GM18870 (cell line): ENCODE measurements at regions not wholly inside any gene's neighbourhood (a gene's known extent, or its start where the extent isn't known, plus 50 kb on each side); places are given as distances from the start of the nearest gene placed in this dataset.

ENCODE experiments used
- ATAC-seq: cut with Tn5 transposase; IDR thresholded peaks from one replicate; pipeline ENCODE4 v1.9.1; 2021; ENCODE audit warnings: moderate library complexity; ENCODE audit not compliant: unreplicated experiment

DNA sequence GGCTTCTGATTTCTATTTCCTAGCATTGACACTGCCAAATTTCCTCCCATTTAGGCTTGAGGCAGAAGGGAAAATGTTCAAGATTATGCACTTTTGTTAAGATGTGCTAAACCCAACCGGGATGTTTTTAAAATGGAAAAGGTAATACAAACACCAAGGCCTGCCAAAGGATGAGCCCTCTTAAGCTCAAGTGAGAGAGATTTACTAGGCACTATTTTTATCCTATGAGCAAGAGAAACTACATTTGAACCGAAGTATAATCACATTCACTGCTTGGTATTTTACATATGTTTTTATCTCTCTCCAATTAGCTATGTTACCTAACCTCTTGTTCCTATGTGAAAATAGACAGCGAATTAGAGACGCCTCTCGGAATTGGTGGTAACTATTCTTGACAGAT lies 295.8 kb downstream of the GABRB3 start:
- no peak for ATAC-seq

DNA sequence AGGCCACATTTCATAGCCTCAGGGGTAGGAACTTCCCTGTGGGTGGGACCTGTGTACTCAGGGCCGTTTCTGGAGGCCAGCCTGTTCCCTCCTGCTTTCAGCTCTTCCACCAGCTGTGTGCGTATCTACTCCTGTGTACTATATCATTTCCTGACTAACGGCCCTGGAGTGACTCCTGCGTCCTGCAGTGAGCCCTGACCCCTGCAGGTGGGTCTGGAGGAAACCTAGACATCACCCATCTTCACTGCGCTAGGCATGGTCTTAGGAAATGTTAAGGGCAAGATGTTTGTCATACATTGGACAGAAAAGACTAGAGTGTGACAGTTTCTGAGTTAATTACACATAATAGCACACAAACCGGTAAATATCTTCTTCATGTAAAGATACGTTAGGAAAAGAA lies 297.3 kb downstream of the GABRB3 start:
- no peak for ATAC-seq

DNA sequence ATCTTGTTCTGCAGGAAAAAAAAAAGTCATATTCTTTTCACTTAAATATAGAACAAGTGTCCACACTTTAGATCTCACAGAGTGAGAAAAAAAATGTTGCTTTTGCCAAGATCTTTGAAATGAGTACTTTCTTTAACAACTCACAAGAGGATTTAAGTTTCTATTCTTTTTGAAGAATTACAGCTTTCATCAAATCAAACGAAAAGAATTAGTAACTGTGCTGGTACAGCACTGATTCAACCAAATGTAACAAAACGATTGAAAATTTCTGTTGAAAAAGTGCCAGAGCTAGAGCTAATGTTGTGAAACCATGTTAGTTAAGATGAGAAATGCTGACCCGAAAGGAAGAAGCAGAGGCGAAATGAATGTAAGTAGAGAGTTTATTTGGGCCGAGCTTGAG lies 300.2 kb downstream of the GABRB3 start:
- ATAC-seq, result no peak

DNA sequence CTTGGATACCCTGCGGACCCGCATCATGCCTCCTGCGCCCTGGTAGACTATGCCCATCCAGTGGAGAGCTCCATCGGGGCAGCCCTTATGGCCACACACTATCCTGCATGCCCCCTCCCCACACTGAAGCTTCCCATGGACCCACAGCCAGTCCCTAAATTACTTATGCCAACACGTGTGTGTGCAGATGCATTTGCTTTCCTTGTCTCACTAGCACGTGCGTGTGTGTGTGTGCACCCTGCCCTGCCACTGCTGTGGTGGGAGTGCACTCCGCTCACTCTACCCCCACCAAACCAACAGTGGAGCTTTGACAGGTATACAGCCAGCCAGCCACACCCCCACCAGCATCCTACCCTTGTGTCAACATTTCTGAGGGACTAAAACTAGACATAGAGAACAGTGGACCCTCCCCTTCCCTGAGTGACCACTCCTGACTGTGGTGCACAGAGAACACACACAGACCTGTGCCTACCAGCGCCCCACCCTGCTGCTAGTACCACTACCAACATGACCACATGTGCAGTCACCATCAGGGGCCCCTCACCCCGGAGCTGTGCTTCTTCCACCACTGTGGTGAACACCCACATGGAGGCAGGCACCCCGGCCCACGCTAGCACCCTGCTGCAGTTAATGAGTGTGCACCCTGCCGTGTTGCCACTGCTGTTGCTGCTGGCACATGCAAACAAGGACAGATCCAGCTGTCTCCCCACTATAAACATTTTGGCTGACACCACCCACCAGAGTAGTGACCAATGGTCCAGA lies 310.8 kb downstream of the GABRB3 start:
- ATAC-seq, result no peak

DNA sequence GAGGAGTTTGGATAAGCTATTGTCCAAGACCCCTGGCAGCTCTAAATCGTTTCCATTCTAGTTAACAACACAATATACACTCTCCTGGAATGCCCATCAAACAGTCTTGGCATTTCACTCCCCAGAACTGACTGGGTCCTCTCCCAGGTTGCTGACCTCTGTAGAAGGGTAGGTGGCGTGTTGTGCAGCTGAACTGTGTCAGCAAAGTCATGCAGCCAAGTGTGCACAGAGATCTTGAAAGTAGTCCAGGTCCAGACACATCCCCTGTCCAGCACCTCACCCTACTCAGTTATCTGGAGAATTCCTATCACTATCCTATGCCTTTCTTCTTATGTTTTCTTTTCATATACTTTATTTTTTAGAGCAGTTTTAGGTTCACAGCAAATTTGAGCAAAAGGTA lies 312.7 kb downstream of the GABRB3 start:
- no peak for ATAC-seq

DNA sequence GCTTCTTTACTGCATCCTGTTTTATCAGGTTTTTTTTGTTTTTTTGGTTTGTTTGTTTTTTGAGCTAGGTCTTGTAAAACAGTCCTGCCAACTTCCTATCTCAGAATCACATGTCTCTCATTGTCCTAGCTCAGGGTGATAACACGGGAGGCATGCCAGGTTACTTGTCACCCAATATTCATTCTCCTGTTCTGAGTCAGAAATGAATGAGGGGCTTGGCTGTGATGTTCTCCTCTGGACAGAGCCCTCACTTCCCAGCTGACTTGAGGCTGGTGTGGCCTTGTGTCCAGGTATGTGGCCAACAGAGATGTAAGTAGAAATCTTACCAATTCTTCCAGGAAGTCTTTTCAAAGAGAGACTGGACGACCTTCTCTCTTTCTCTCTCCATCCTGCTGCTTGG lies 317.0 kb downstream of the GABRB3 start:
- no peak for ATAC-seq

DNA sequence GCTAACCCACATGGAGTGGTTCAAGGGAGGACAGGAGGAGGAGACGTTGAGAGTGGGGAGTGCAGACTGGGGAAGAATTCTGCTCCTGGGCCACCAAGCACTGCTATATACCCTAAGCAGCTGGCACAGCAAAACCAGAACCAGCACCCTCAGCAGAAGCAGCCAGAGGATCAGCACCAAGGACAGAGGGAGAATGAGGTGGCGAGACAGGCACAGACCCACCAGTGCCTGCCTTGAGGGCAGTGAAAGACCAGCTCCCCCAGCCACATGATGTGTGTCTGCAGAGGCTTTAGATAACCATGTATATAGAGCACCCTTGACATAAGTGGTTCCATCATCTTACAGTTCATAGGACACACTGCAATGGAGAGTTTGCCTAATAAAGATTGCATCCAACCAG lies 319.0 kb downstream of the GABRB3 start:
- no peak for ATAC-seq

DNA sequence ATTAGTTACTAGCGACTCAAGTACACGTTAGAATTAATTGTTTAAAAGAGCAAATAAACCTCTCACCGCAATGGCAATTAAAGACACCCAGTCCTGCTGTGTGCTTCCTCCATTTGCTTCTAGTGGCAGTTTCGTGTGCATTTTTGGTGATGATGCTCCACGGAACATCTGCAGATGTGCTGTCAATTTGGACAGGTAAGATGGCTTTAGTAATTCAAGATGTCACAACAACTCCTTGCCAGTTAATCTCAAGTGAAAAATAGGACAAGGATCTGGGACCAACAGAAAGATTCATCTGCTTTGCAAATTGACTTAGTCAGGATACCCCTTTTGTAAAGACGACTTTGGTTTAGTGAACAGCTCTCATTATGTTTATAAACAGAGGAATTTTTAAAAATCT lies 320.9 kb downstream of the GABRB3 start:
- ATAC-seq, result no peak

DNA sequence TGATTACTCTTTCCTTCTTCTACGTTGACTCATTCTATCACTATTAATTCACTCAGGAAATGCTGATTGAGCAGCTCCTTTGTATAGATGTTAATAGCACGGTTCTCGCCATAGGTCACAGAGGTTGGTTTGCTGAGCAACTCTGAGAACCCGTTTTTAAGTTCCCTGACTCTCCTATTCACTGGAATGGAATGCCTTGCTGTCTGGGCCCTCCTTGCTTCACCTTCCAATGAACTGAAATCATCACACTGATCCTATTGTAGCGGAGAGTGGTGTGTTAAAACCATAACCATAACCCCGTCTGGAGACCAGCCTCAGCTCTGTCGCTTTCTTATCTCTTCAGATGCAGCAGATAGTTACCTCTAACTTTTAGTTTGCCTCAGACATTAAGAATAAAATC lies 323.6 kb downstream of the GABRB3 start:
- no peak for ATAC-seq

DNA sequence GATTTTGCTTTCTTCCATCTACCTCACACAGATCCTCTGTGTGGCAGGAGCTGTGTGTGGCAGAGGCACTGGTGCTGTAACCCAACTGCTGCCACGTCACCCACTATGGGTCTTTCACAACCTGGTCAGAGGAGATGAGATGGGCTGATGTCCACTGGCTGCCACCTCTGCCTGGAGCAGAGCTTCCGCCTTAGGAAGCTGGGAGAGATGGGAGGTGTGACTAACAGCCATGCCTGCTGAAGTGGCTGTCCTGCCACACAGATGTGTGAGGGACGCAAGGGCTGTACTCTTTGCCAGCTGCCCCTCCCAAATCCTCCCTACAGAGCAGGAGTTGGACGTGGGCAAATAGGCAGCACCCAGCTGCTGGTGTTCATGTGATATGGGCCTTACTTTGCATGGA lies 329.5 kb downstream of the GABRB3 start:
- no peak for ATAC-seq

DNA sequence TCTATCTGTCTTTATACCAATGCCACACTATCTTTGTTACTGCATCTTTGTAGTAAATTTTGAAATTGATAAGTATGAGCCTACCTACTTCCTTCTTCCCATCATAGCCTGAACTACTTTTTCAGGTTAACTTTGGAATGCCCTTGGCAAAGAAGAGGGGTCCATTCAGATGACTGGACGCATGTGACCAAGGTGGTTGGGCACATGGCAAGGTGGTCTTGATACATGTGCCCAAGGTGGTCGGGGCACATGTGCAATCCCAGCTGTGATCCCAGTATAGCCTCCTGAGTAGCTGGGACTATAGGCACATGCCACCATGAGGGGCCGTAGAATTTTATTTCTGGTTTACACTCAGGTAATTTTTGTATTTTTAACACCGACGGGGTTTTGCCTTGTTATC lies 330.2 kb downstream of the GABRB3 start:
- ATAC-seq, result no peak

DNA sequence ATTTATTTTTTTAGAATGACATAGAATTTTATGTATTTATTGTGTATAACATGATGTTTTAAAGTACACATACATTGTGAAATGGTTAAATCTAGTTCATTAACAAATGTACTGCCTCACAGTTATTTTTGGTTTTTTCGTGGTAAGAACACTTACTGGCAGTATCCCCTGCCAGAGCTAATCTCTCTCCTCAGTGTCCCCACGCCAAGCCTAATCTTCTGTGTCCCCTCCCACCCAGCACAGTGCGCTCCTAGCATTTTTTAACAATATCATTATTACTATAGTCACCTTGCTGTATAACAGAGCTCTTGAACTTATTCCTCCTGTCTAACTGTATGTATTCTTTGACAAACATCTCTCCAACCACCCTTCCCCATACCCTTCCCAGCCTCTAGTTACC lies 333.2 kb downstream of the GABRB3 start:
- no peak for ATAC-seq

DNA sequence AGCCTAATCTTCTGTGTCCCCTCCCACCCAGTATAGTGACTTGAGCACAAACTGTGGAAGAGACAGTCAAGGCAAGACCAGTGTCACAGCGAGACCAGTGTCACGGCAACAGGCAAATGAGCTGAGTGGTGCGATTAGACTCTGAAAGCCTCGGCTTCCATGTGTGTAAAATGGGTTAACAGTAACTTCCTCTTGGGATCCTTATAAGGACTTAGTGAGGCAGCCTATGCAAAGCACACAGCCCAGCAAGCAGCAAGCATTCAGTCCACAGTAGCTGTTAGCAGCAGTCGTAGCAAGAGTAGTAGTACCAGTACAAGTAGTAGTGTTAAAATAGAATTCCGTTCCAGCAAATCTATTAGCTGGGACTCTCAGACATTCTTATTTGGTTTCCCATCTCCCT lies 334.1 kb downstream of the GABRB3 start:
- ATAC-seq, result no peak

DNA sequence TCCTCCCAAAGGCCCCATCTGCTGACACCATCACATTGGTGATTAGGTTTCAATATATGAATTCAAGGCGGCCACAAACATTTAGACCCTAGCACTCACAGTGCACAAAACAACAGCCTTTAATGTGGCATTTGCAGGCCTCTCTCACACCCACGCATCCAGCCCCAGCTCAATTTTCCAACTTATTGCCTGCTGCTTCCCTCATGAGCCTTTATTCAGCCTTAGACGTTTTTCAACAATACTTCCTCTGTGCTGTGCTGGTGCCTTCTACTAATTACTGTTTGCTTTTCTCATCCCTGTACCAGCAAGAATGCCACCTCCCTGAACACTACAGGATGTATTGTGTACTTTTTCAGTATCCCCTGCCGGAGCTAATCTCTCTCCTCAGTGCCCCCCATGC lies 334.6 kb downstream of the GABRB3 start:
- ATAC-seq, result no peak

DNA sequence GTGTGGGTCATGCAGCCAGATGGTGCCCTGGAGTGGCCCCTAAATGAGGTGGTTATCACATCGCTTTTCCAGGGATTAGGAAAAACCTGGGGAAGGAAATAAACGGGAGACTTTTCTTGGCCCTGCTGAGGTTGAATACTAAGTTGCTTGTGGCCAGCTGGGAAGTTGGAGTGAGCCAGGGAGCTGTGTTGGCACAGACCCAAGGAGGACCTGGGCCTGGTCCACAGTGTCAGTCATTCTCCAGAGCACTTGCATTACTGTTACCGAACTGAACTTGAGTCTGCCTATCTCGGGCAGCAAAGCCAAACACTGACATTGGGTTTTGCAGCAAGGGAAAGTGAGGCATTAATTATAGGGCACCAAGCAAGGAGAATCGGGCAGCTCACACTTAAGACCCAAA lies 339.0 kb downstream of the GABRB3 start:
- no peak for ATAC-seq

DNA sequence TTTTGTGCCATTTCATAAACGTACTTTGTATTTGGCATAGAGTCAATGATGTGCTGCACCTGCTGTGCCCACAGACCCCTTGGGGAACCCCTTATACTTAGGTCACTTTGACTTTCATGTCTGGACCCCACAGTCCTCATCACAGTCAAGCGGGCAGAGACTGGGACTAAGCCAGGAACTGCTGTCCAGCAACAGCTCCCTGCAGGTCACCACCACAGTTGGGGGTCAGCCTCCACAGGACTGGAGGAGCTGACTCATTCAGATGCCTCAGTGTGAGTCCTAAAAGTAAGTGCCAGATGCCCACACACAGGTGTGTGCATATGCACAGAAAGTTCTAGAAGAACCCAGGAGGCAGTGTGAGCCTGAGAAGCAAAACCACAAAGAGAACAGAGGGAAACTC lies 339.8 kb downstream of the GABRB3 start:
- no peak for ATAC-seq

DNA sequence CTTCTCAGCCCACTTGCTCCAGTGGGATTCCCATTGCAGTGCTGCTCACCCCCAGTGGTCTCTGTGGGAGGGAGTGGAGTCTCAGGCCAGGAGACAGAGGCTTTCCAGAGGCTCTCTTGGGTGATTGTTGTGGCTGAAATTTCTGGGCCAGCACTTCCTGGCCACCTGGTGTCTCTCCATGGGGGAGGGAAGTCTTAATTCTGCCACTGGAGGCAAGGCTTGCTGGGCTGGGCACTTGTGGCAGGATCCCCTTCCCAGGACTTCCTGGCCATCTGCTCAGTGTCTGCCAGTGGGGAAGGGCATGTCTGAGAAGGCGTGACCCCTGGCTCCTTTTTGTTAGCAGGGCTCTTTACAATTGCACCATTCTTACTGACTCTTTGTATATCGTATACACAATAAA lies 351.8 kb downstream of the GABRB3 start:
- no peak for ATAC-seq

DNA sequence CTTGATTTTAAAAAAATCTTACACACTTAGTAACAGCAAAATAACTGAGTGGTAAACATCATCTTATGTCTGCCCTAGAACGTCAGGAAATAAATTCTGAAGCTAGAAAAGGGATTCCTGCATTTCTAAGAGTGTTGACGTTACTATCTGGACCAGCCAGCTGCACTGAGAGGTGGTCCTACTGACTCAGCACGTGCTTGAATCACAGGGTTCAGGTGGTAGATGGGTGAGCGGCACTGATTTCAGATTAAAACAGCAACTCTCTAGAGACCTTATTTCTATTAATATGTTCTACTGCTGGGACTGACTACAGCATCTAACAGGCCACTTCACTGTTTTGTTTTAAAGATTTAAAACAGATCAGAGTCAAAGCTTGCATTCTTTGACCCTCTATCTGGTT lies 377.2 kb downstream of the GABRB3 start:
- ATAC-seq, result no peak

DNA sequence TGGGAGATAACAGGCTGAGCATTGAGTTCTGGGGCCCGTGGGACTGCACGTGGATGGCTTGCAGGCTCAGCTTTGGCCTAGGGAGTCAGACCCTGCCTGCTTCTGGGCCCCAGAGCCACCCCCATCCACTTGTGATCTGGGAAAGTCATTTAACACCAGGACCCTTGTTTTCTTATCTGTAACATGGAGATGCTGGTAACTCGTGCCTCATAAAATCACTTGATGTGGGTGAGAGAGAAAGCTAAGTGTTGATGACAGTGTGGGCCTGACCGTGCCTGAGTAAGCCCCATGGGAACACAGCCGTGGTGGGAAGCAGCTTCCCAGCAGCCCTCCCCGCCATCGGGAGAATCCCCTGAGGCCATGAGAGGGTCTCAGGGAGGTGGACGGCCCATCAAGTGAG lies 378.1 kb downstream of the GABRB3 start:
- no peak for ATAC-seq

DNA sequence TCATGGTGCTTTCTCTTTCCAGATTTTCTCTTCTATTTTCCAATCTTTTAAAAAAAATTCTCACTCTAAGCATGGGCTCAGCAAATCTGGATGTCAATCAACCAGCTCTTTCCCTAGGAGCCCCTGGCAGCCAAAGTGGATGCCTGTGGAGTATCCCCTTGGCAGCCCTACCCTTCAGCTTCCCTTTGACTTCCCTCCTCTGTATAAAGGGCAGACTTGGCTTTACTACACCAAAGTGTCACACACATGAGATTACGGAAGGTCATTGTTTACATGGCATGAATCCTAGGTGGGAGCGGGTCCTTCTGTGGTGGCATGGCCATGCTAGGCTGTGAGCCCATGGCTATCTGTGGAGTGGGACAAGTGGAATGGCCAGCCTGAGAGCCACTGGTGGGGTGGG lies 379.9 kb downstream of the GABRB3 start:
- ATAC-seq, result no peak

DNA sequence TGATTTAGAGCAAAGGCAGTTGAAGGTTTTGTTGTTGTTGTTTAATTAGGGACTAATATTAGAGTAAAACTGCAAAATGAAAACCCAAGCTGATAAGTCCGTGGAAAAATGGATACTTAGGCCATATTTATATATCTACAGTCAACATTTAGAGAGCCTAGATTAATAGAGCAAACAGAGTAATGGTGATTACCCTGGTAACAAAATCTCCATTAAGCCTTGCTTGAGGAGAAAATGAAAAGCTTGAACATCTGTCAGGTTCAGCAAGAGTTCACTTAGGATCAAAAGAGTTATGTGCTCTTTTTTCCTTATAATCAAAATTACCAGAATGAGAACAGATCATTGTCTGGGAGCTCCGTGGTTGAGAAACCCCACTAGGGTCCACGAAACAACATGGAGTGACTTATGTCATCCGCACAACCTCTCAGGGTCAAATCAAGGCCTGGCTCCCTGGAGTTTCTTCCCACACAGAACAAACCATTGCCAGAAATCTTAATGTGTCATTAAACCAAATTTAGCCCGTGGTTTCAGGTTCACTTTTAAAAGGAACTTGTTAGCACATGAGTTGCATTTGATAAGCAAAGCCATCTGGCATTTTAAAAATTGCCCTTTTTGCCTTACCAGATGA lies 381.2 kb downstream of the GABRB3 start:
- ATAC-seq, result no peak

DNA sequence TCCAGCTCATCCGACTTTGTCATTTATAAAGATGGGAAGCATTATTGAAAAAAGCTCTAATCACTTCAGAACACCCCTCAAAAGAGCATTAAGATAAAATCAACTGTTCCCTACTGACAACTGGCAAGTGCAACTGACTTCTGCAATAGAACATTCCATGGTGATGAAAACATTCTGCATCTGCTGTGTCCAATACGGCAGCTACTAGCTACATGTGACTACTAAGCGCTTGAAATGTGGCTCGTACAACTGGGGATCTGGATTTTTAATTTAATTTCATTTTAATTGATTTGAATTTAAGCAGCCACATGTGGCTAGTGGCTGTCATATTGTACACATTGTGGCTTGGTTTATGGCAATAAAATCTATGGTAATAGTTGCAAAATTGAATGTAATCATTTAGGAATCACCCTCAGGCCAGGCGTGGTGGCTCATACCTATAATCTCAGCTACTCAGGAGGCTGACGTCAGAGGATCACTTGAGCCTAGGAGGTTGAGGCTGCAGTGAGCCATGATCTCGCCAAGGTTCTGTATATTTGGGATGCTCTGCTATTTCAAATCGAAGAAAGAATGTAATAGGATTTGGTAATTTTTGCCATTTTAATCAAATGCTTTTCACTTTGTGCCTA lies 390.3 kb downstream of the GABRB3 start:
- no peak for ATAC-seq

DNA sequence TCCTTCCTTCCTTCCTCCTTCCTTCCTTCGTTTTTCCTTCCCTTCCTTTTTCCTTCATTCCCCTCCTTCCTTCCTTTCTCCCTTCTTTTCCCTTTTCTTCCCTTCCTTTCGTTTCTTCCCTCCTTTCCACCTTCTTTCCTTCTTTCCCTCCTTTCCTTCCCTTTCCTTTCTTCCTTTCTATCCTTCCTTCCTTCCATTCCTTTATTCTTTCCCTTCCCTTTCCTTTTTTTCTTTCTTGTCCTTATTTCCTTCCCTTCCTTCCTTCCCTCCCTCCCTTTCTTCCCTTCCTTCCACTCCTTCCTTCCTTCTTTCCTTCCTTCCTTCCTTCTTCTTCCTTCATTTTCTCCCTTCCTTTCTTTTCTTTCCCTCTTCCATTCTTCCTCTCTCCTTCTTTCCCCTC lies 394.6 kb downstream of the GABRB3 start:
- no peak for ATAC-seq
